GM18909 (cell line): ENCODE measurements at regions not wholly inside any gene's neighbourhood (a gene's known extent, or its start where the extent isn't known, plus 50 kb on each side); places are given as distances from the start of the nearest gene placed in this dataset.
"Not testable (repeated sequence)": the region's sequence is repeated elsewhere in the genome, so short reads cannot be mapped to it uniquely, and the experiment has no call there.

ENCODE experiments used
- ATAC-seq: cut with Tn5 transposase; IDR thresholded peaks from one replicate; pipeline ENCODE4 v1.9.1; 2021; ENCODE audit warnings: mild to moderate bottlenecking; ENCODE audit not compliant: unreplicated experiment, poor library complexity

GRCh38 chrX:34288782-34289181 is 156.7 kb upstream of the FAM47A start:
- no peak for ATAC-seq

GRCh38 chrX:34279866-34280560 is 147.9 kb upstream of the FAM47A start:
- ATAC-seq, result no peak

GRCh38 chrX:34275699-34276098 is 143.6 kb upstream of the FAM47A start:
- no peak for ATAC-seq

GRCh38 chrX:34270434-34270833 is 138.3 kb upstream of the FAM47A start:
- no peak for ATAC-seq

GRCh38 chrX:34238896-34239295 is 106.8 kb upstream of the FAM47A start:
- no peak for ATAC-seq

- ATAC-seq, result not testable (repeated sequence)
Measured at GRCh38 chrX:34230156-34230555, 98.0 kb upstream of the FAM47A start.

GRCh38 chrX:34227804-34228203 is 95.7 kb upstream of the FAM47A start:
- ATAC-seq, result no peak

GRCh38 chrX:34223574-34223973 is 91.5 kb upstream of the FAM47A start:
- ATAC-seq, result no peak

GRCh38 chrX:34218063-34218462 is 85.9 kb upstream of the FAM47A start:
- no peak for ATAC-seq

- ATAC-seq, result no peak
Measured at GRCh38 chrX:34197946-34198345, 65.8 kb upstream of the FAM47A start.
